H1 (cell line): ENCODE measurements at regions not wholly inside any gene's neighbourhood (a gene's known extent, or its start where the extent isn't known, plus 50 kb on each side); places are given as distances from the start of the nearest gene placed in this dataset.

Source experiments
- CTCF ChIA-PET: fragments of 300-600 bp; sonication (Branson Sonifier 250); formaldehyde crosslinking; loops from one replicate; lab custom pipeline; 2021; ENCODE audit not compliant: partially characterized antibody; lab: Charles Lee
- POLR2A ChIA-PET: fragments of 300-600 bp; sonication (Branson Sonifier 250); formaldehyde crosslinking; loops from one replicate; lab custom pipeline; 2021; ENCODE audit warnings: inconsistent platforms; ENCODE audit not compliant: partially characterized antibody; lab: Charles Lee
- DNase-seq, 2 experiments: peaks; one replicate each; pipeline versions ENCODE4 v3.0.0 to v3.0.0-alpha.2; 2010 to 2022; ENCODE audit warnings: low spot score in 2 of 2, low read depth in 1 of 2, mixed read lengths in 1 of 2
- FAIRE-seq: peaks from 2 replicates; lab custom pipeline; 2011; peaks lifted over from hg19 to GRCh38; lab: Jason Lieb, UNC
- H2AFZ ChIP-seq: 2 replicates; pipeline ENCODE4 v1.8.1; 2012; ENCODE audit warnings: low read length, inconsistent platforms
- H2AK5ac ChIP-seq: 2 replicates; pipeline ENCODE4 v1.6.1; 2013; ENCODE audit warnings: low read depth, low read length
- H2BK120ac ChIP-seq: replicated peaks from 2 replicates; pipeline ENCODE3; 2013; ENCODE audit warnings: low read depth, low read length, inconsistent platforms
- H2BK12ac ChIP-seq: 2 replicates; pipeline ENCODE4 v1.6.1; 2013; ENCODE audit warnings: low read depth, low read length
- H2BK15ac ChIP-seq: 2 replicates; pipeline ENCODE4 v1.6.1; 2013; ENCODE audit warnings: low read length
- H2BK20ac ChIP-seq: 2 replicates; pipeline ENCODE4 v1.6.1; 2013; ENCODE audit warnings: low read length
- H2BK5ac ChIP-seq: 2 replicates; pipeline ENCODE4 v1.6.1; 2013; ENCODE audit warnings: low read depth, low read length
- H3K14ac ChIP-seq: 2 replicates; pipeline ENCODE4 v1.6.1; 2013; ENCODE audit warnings: inconsistent platforms; ENCODE audit not compliant: insufficient read length
- H3K18ac ChIP-seq: 2 replicates; pipeline ENCODE4 v1.6.1; 2013; ENCODE audit warnings: low read length; ENCODE audit errors: extremely low read depth
- H3K23ac ChIP-seq: 2 replicates; pipeline ENCODE4 v1.6.1; 2013; ENCODE audit warnings: inconsistent platforms; ENCODE audit not compliant: insufficient read length
- H3K23me2 ChIP-seq: 2 replicates; pipeline ENCODE4 v1.6.1; 2013; ENCODE audit warnings: low read depth, low read length
- H3K27ac ChIP-seq: 2 replicates; pipeline ENCODE4 v1.6.1; 2011; ENCODE audit warnings: low read depth, low read length, inconsistent platforms
- H3K27me3 ChIP-seq, 4 experiments: replicated peaks in 1 of 4; 1 replicate in 1 of 4; 2 replicates in 3 of 4; pipeline versions ENCODE4 v1.6.1 to v1.8.1; 2011 to 2013; ENCODE audit warnings: low read length in 3 of 4, mild to moderate bottlenecking in 3 of 4, inconsistent platforms in 2 of 4, mixed read lengths in 2 of 4, moderate library complexity in 1 of 4; ENCODE audit not compliant: control insufficient read depth in 3 of 4, insufficient read depth in 3 of 4; ENCODE audit errors: extremely low read depth in 1 of 4
- H3K36me3 ChIP-seq, 4 experiments: 2 replicates each; pipeline versions ENCODE4 v1.6.1 to v1.8.1; 2011 to 2013; ENCODE audit warnings: mild to moderate bottlenecking in 4 of 4, low read length in 3 of 4, moderate library complexity in 2 of 4, control low read depth in 1 of 4, inconsistent platforms in 1 of 4; ENCODE audit not compliant: insufficient read depth in 4 of 4, control insufficient read depth in 2 of 4
- H3K4ac ChIP-seq: replicated peaks from 2 replicates; pipeline ENCODE3; 2013; ENCODE audit warnings: low read length, low read depth, mixed read lengths, inconsistent platforms; ENCODE audit not compliant: insufficient read length
- H3K4me1 ChIP-seq, 4 experiments: replicated peaks in 1 of 4; 1 replicate in 1 of 4; 2 replicates in 3 of 4; pipeline versions ENCODE4 v1.6.1 to v1.8.1; 2011 to 2013; ENCODE audit warnings: low read length in 3 of 4, inconsistent platforms in 2 of 4, mixed read lengths in 1 of 4; ENCODE audit not compliant: insufficient read depth in 4 of 4, control insufficient read depth in 3 of 4
- H3K4me2 ChIP-seq, 2 experiments: 2 replicates each; pipeline versions ENCODE4 v1.6.1 to v1.8.1; 2011 to 2013; ENCODE audit warnings: low read depth in 2 of 2, low read length in 2 of 2, control low read depth in 1 of 2, inconsistent platforms in 1 of 2, mild to moderate bottlenecking in 1 of 2; ENCODE audit not compliant: insufficient read depth in 1 of 2
- H3K4me3 ChIP-seq, 4 experiments: fragments of 200-600, 300-600 bp in 1 of 4; sonication (generic), shearing (Covaris generic), sonication (Bioruptor Twin) in 1 of 4; 2 replicates each; pipeline versions ENCODE4 v1.5.1 to v1.8.1; 2011 to 2016; ENCODE audit warnings: low read length in 4 of 4, low read depth in 3 of 4, control low read depth in 2 of 4, inconsistent platforms in 2 of 4, mild to moderate bottlenecking in 2 of 4, mixed read lengths in 1 of 4, moderate library complexity in 1 of 4; ENCODE audit not compliant: insufficient read depth in 2 of 4; ENCODE audit errors: extremely low read depth in 1 of 4
- H3K56ac ChIP-seq: replicated peaks from 2 replicates; pipeline ENCODE3; 2013; ENCODE audit warnings: low read depth, mild to moderate bottlenecking, mixed read lengths, low read length, inconsistent platforms; ENCODE audit not compliant: insufficient read length
- H3K79me1 ChIP-seq: 2 replicates; pipeline ENCODE4 v1.6.1; 2013; ENCODE audit warnings: low read depth, low read length, control low read depth
- H3K79me2 ChIP-seq, 2 experiments: 2 replicates each; pipeline versions ENCODE4 v1.6.1 to v1.8.1; 2012 to 2013; ENCODE audit warnings: low read length in 2 of 2, mild to moderate bottlenecking in 2 of 2, inconsistent platforms in 1 of 2; ENCODE audit not compliant: insufficient read depth in 2 of 2, control insufficient read depth in 1 of 2
- H3K9ac ChIP-seq, 4 experiments: replicated peaks in 1 of 4; 1 replicate in 1 of 4; 2 replicates in 3 of 4; pipeline versions ENCODE4 v1.6.1 to v1.8.1; 2011 to 2013; ENCODE audit warnings: low read depth in 3 of 4, low read length in 3 of 4, control low read depth in 2 of 4, mild to moderate bottlenecking in 2 of 4, moderate library complexity in 2 of 4, inconsistent platforms in 1 of 4; ENCODE audit errors: extremely low read depth in 1 of 4
- H3K9me3 ChIP-seq, 2 experiments: 2 replicates each; pipeline versions ENCODE4 v1.6.1 to v1.8.1; 2012 to 2013; ENCODE audit warnings: mild to moderate bottlenecking in 2 of 2, moderate library complexity in 2 of 2, control low read depth in 1 of 2, inconsistent platforms in 1 of 2, low read depth in 1 of 2, low read length in 1 of 2, mixed read lengths in 1 of 2; ENCODE audit not compliant: insufficient read depth in 2 of 2
- H4K20me1 ChIP-seq, 2 experiments: replicated peaks in 1 of 2; 2 replicates each; pipeline versions ENCODE3 to v1.8.1; 2011 to 2013; ENCODE audit warnings: inconsistent platforms in 2 of 2, low read length in 2 of 2, mild to moderate bottlenecking in 1 of 2; ENCODE audit not compliant: insufficient read depth in 2 of 2, control insufficient read depth in 1 of 2
- H4K5ac ChIP-seq: 2 replicates; pipeline ENCODE4 v1.6.1; 2013; ENCODE audit warnings: low read length, low read depth, mixed read lengths, inconsistent platforms; ENCODE audit not compliant: insufficient read length
- H4K8ac ChIP-seq: 2 replicates; pipeline ENCODE4 v1.8.0; 2013; ENCODE audit warnings: mild to moderate bottlenecking, moderate library complexity, low read length, inconsistent platforms; ENCODE audit not compliant: insufficient read depth; ENCODE audit errors: extremely low read depth
- H4K91ac ChIP-seq: replicated peaks from 2 replicates; pipeline ENCODE3; 2013; ENCODE audit warnings: low read length, mixed read lengths, inconsistent platforms; ENCODE audit not compliant: insufficient read length
- E2F6 ChIP-seq: IDR thresholded peaks from 2 replicates; pipeline ENCODE4 v1.6.1; 2012; ENCODE audit warnings: inconsistent platforms
- HDAC2 ChIP-seq, 2 experiments: fragments of 300-600 bp in 1 of 2; sonication (generic) in 1 of 2; IDR thresholded peaks; 2 replicates each; pipeline ENCODE4 v1.6.1; 2011 to 2012; ENCODE audit warnings: low read depth in 2 of 2, low read length in 2 of 2, mild to moderate bottlenecking in 2 of 2, moderate library complexity in 2 of 2, borderline replicate concordance in 1 of 2, inconsistent platforms in 1 of 2
- PHF8 ChIP-seq: fragments of 200-600 bp; sonication (generic); conservative IDR thresholded peaks from 2 replicates; pipeline ENCODE4 v1.7.1; 2012; ENCODE audit warnings: low read depth, mild to moderate bottlenecking, inconsistent platforms, low read length, moderate library complexity
- WGBS, 2 experiments: shearing (Covaris generic) in 1 of 2; methylation state at CpG; one replicate each; pipeline versions ENCODE4 v1.1.6 to v1.1.7; 2013 to 2015; ENCODE audit warnings: low lambda C conversion rate in 2 of 2, mixed read lengths in 2 of 2, inconsistent platforms in 1 of 2, low coverage in 1 of 2, missing lambda C conversion rate in 1 of 2; ENCODE audit not compliant: insufficient replicate concordance in 2 of 2, insufficient coverage in 1 of 2, insufficient read length in 1 of 2; ENCODE audit errors: extremely low coverage in 1 of 2, missing lambda C conversion rate in 1 of 2; 5-methylcytosine and 5-hydroxymethylcytosine counted together

GRCh38 chr9:23117616-23118015, 671.0 kb downstream of the DMRTA1 start:
- no peak overlapping the region for H2BK15ac ChIP-seq
- no peak overlapping the region for H3K18ac ChIP-seq
- H3K4me2 ChIP-seq = no peak overlapping the region
- H3K56ac ChIP-seq = no peak overlapping the region
- H3K23me2 ChIP-seq = no peaks in the 10 kb centered on the region
- no peak overlapping the region for H4K8ac ChIP-seq
- no peak overlapping the region for H3K4me3 ChIP-seq
- H3K9ac ChIP-seq = no peak overlapping the region
- H3K14ac ChIP-seq = no peak overlapping the region
- FAIRE-seq = no peak
- POLR2A ChIA-PET = no interaction called here
- CTCF ChIA-PET = no interaction called here
- H3K27ac ChIP-seq = no peak overlapping the region
- no peaks in the 10 kb centered on the region for H3K9me3 ChIP-seq
- H2BK120ac ChIP-seq = no peak overlapping the region
- no peak overlapping the region for H3K23ac ChIP-seq
- no peak for DNase-seq
- H3K4ac ChIP-seq = no peak overlapping the region
- no peak overlapping the region for H4K91ac ChIP-seq
- no peaks in the 10 kb centered on the region for H3K4me1 ChIP-seq
- H2AK5ac ChIP-seq = no peak overlapping the region
- 100% methylated on average over 2 of the region's 2 CpGs; no CpG with 5 or more reads in 1 of the 2 experiments for WGBS, 2 experiments
- H3K79me2 ChIP-seq = no peaks in the 10 kb centered on the region
- no peaks in the 10 kb centered on the region for H3K27me3 ChIP-seq
- no peak overlapping the region for H4K5ac ChIP-seq
- no peak overlapping the region for H2BK5ac ChIP-seq
- H4K20me1 ChIP-seq = no peaks in the 10 kb centered on the region
- 0 out of 2 replicates have a peak overlapping the region, but pooled peaks have one; percentile 38 for H2AFZ ChIP-seq
- H2BK12ac ChIP-seq = no peak overlapping the region
- no peaks in the 10 kb centered on the region for H3K79me1 ChIP-seq
- H2BK20ac ChIP-seq = no peak overlapping the region
- no peaks in the 10 kb centered on the region for H3K36me3 ChIP-seq
- no peak for TF ChIP-seq HDAC2 (IDR thresholded peaks at IDR 0.05; ENCODE audit: borderline replicate concordance in 1 of 2, low read depth in 2 of 2, low read length in 2 of 2)
- TF ChIP-seq E2F6 = no peak
- no peak for TF ChIP-seq PHF8
